ENCODE measurements at regions not wholly inside any gene's neighbourhood (a gene's known extent, or its start where the extent isn't known, plus 50 kb on each side); places are given as distances from the start of the nearest gene placed in this dataset.

DNA sequence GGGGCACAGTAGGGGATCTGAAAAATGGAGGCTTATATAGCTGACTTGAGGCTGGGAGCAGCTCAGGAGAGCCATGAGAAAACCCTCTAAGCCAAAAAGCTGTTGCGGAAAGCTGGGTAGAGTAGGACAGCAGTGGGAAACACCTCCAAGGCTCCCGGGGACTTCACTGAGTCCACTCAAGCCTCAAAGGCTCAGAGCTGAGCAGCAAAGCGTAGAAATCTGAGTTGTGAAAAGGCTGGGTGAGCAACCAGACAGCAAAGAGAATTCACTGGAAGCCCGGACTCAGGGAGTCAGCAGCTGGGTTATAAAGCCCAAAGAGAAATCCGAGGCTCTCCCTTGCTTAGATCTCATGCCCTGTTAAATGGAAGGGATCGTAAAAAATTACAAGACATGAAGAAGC, 905.0 kb downstream of the EFNB2 start:
- DNase-seq (no peak), ATAC-seq (no peak)
- Histone ChIP-seq H3K27me3 (peaks cover 0 to 6% (median 0%) of the 10 kb centered on the region in 7 donors), H3K4me1 (no peaks in the 10 kb centered on the region), H3K27ac (no peak overlapping the region), H3K9me3 (peaks cover 0 to 6% (median 0%) of the 10 kb centered on the region in 11 donors), H3K4me3 (no peak overlapping the region), H3K36me3 (no peaks in the 10 kb centered on the region)
- intact Hi-C loops (cut with DNase I): no loop called here
- WGBS, 2 donors: 89 to 91% methylated on average over 6 of the region's 6 CpGs
- TF ChIP-seq, protein P1, sequence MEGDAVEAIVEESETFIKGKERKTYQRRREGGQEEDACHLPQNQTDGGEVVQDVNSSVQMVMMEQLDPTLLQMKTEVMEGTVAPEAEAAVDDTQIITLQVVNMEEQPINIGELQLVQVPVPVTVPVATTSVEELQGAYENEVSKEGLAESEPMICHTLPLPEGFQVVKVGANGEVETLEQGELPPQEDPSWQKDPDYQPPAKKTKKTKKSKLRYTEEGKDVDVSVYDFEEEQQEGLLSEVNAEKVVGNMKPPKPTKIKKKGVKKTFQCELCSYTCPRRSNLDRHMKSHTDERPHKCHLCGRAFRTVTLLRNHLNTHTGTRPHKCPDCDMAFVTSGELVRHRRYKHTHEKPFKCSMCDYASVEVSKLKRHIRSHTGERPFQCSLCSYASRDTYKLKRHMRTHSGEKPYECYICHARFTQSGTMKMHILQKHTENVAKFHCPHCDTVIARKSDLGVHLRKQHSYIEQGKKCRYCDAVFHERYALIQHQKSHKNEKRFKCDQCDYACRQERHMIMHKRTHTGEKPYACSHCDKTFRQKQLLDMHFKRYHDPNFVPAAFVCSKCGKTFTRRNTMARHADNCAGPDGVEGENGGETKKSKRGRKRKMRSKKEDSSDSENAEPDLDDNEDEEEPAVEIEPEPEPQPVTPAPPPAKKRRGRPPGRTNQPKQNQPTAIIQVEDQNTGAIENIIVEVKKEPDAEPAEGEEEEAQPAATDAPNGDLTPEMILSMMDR (IDR thresholded peaks at IDR 0.05): no peak

DNA sequence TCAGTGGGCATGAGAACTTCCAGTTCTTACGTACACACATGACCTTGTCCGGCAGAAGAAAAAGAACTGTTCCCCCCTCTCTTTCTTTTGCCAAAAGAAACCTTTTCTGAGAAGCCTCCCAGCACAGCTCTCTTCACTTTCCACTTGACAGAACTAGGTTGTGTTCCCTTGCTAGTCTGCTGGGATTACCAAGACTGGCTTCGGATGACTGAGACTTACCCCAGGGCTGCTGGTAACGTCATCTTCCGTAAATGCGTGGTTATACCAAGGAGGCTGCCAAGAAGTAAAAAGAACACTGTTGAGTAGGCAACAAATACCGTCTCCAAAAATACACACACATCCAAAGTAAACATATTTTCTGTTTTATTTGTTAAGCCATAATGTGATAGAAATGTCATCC, 908.2 kb downstream of the EFNB2 start:
- TF ChIP-seq, protein P1 (IDR thresholded peaks at IDR 0.05): no peak
- no peak for ATAC-seq
- intact Hi-C loops (cut with DNase I): no loop called here
- Histone ChIP-seq H3K4me3 (no peak overlapping the region), H3K27ac (no peak overlapping the region), H3K9me3 (peaks cover 0 to 6% (median 0%) of the 10 kb centered on the region in 11 donors), H3K4me1 (no peaks in the 10 kb centered on the region), H3K36me3 (no peaks in the 10 kb centered on the region), H3K27me3 (peaks cover 0 to 6% (median 0%) of the 10 kb centered on the region in 7 donors)
- WGBS, 2 donors: 89 to 91% methylated on average over 7 of the region's 7 CpGs
- DNase-seq: no peak

DNA sequence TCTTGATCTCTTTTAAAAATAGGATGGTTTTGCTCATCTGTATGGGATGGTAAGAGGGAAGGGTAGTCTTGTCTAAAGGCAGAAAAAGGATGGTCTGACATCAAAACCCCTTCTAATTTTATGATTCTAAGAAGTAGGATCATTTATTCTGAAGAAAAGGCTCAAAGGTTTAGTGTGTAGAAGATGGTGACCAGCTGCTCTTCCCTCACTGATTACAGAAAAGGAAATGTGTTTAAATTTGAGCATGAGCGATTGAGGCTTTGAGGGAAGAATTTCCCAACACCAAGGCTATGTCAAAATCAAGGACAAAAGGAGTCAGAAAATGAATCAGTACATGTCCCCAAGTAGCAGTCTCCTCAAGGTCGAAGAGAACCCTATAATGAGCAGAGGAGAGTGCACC, 909.8 kb downstream of the EFNB2 start:
- Histone ChIP-seq H3K9me3 (peaks cover 0 to 6% (median 0%) of the 10 kb centered on the region in 11 donors), H3K27me3 (peaks cover 0 to 6% (median 0%) of the 10 kb centered on the region in 7 donors), H3K27ac (no peak overlapping the region), H3K4me3 (no peak overlapping the region), H3K36me3 (no peaks in the 10 kb centered on the region), H3K4me1 (no peaks in the 10 kb centered on the region)
- 69 to 75% methylated on average over 2 of the region's 2 CpGs for WGBS, 2 donors
- DNase-seq (no peak), ATAC-seq (no peak)
- intact Hi-C loops (cut with DNase I): no loop called here
- TF ChIP-seq, protein P1 (IDR thresholded peaks at IDR 0.05): no peak

DNA sequence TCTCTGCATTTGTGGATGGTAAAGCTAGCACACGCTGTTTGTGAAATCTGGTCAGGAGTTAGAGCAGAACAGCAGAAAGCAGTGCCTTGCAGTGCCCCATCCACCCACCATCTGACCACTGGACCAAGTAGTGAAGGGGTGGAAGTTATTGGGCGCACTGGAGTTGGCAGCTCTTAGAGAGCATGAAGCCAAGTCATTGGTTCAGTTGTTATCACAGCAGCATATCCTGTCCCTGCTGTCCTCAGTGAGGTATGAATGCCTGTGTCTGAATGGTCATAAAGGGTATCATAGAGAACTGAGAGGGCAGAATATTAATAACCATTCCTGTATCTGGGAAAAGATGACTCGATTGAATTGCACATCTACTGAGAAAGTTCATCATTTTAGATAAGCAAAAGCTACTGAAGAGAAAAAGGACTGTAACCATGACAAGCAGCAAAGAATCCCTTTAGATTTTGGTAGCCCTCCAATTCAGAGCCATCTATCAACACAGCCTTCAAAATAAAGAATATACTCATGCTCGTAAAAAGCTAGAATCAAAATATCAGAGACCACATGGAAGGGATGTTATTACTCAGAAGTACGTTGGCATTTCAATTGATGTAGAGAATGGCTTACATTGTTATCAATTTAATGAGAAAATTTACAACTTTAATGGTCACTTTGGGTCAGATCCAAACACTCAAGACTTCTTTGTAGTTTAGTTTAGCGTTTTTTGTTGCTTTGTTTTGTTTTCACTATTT, 919.0 kb downstream of the EFNB2 start:
- DNase-seq (no peak), ATAC-seq (peak in 1 of 8 donors; percentile 35)
- no peaks in the 10 kb centered on the region for H3K36me3 ChIP-seq
- TF ChIP-seq, protein P1 (IDR thresholded peaks at IDR 0.05): no peak
- 73 to 78% methylated on average over 6 of the region's 6 CpGs for WGBS, 2 donors
- H3K4me3 ChIP-seq: no peak overlapping the region
- intact Hi-C loops (cut with DNase I): no loop called here
- H3K27me3 ChIP-seq: peaks cover 0 to 4% (median 0%) of the 10 kb centered on the region in 7 donors
- H3K27ac ChIP-seq: no peak overlapping the region
- no peaks in the 10 kb centered on the region for H3K4me1 ChIP-seq
- no peaks in the 10 kb centered on the region for H3K9me3 ChIP-seq
